ENCODE measurements at regions not wholly inside any gene's neighbourhood (a gene's known extent, or its start where the extent isn't known, plus 50 kb on each side); places are given as distances from the start of the nearest gene placed in this dataset.

DNA sequence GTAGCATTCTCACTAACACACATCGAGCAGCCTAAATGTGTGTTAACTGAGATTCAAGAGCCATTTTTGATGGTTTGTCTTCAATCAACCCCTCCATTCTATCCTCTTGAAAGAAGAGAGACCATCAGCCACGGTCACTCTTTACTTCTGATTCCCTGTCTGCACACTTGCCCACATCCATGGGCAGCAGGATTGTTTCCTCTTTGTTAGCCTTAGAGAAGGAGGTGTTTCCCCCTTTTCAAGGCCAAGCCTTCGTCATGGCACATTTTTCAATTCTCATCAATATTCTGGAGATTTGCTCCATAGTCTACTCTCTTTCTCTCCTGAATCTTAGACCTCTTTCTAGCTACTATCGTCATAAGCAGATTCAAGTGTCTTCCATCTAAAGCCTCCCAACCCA is 522.4 kb upstream of the NAALADL2 start:
- H3K27ac ChIP-seq: peak overlapping the region; percentile 39; the same call in 1 of the 2 replicates
- H3K9ac ChIP-seq (ENCODE audit: insufficient read length): no peak overlapping the region
- TF ChIP-seq POLR2AphosphoS5 (IDR thresholded peaks at IDR 0.05; ENCODE audit: borderline replicate concordance, low read depth, low read length) (no peak), FOXP2 (optimal IDR thresholded peaks at IDR 0.05; ENCODE audit: control extremely low read depth, extremely low read length, insufficient read depth) (no peak), EZH2 (IDR thresholded peaks at IDR 0.05) (no peak)
- H3K4me3 ChIP-seq: no peak overlapping the region
- H3K9me3 ChIP-seq (ENCODE audit: low read depth, low read length): no peaks in the 10 kb centered on the region
- no peak for DNase-seq (ENCODE audit: low read depth, low spot score)
- H3K36me3 ChIP-seq (ENCODE audit: insufficient read depth, low read length): no peaks in the 10 kb centered on the region

DNA sequence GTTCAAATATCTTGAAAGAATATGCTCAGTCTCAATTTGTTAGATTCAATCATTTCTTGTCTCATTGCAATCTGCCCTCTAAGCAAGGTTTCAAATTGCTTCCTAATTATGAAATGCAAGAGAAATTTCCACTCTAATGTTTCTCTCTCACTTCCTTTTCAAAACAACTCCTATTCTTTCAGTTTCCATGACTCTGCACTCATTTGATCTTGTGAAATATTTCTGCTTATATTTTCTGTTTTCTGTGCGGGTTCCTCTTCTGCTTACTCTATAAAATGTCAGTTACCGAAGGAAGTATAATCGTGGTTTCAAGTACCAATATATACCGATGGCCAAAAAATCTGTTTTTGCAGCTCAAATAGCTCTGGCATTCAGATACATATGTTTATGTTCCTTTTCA is 521.9 kb upstream of the NAALADL2 start:
- TF ChIP-seq EZH2 (IDR thresholded peaks at IDR 0.05): no peak
- TF ChIP-seq FOXP2 (optimal IDR thresholded peaks at IDR 0.05; ENCODE audit: control extremely low read depth, extremely low read length, insufficient read depth): no peak
- TF ChIP-seq POLR2AphosphoS5 (IDR thresholded peaks at IDR 0.05; ENCODE audit: borderline replicate concordance, low read depth, low read length): no peak; the same call in 1 of the 2 replicates
- DNase-seq (ENCODE audit: low read depth, low spot score): no peak
- no peaks in the 10 kb centered on the region for H3K9me3 ChIP-seq (ENCODE audit: low read depth, low read length)
- H3K9ac ChIP-seq (ENCODE audit: insufficient read length): no peak overlapping the region
- H3K36me3 ChIP-seq (ENCODE audit: insufficient read depth, low read length): no peaks in the 10 kb centered on the region
- H3K4me3 ChIP-seq: peak overlapping the region; percentile 29
- peak overlapping the region; percentile 39; the same call in 1 of the 2 replicates for H3K27ac ChIP-seq

DNA sequence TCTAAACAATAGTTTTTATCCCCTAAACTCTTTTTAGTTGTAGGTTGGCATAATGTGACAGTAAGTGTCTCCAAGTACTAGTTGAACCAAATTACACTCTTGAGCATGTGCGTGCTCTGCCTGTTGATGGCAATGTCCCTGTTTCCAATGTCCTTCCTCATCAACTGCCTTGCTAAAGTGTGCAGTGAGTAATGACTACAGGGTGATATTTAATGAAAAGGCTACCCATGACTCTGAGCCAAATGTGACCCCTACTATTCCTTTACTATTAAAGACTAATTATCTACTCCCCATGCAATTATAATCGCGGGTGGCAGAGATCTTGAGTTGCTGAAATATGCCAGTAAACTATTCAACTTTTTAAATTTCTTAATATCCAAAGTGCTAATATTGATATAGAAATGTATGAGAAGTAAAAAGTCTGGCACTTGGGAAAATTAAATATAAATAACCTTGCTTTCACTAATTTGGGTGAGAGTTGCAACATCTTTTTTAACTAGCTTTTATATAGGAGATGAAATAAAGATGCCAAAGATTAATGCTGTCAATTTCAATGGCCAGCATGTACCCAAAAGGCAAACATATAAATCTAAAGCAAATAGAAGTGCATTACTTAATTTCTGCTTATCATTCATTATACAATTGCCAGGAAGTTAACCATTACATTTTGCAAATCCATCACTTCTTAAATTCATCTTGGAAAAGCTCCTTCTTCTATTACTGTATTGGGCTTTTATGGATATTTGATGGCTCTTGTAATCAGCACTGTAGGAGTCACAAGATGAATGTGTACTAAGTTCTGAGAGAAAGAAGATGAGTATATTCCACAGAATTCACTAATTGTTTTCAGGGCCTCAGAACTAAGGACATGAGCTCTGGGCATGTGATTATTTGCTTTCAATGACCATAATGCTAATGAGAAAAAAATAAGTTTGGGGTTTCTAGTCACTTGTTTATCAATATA is 518.2 kb upstream of the NAALADL2 start:
- Histone ChIP-seq H3K4me3 (no peak overlapping the region), H3K36me3 (ENCODE audit: insufficient read depth, low read length) (no peaks in the 10 kb centered on the region), H3K9ac (ENCODE audit: insufficient read length) (no peak overlapping the region), H3K27ac (no peak overlapping the region), H3K9me3 (ENCODE audit: low read depth, low read length) (no peaks in the 10 kb centered on the region)
- no peak; the same call in 1 of the 2 replicates for TF ChIP-seq POLR2AphosphoS5 (IDR thresholded peaks at IDR 0.05; ENCODE audit: borderline replicate concordance, low read depth, low read length)
- TF ChIP-seq EZH2 (IDR thresholded peaks at IDR 0.05): no peak
- no peak for TF ChIP-seq FOXP2 (optimal IDR thresholded peaks at IDR 0.05; ENCODE audit: control extremely low read depth, extremely low read length, insufficient read depth)
- no peak for DNase-seq (ENCODE audit: low read depth, low spot score)

DNA sequence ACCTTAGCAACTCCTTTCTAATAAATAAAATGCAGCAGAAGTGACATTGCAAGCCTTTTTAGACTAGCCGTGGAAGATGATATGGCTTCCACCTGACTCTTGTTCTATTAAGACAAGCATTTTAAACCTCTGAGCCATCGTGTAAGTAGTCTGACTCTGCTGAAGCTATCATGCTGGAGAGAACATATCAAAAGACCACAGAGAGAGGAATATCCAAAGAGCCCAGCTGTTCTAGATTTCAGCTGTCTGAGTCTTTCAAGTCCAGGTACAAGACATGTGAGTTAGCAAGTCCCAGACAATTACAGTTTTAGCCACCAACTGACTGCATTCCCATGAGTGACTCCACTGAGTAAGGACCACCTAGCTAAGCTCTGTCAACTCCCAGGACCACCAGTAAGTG is 517.0 kb upstream of the NAALADL2 start:
- Histone ChIP-seq H3K27ac (no peak overlapping the region), H3K36me3 (ENCODE audit: insufficient read depth, low read length) (no peaks in the 10 kb centered on the region), H3K9me3 (ENCODE audit: low read depth, low read length) (no peaks in the 10 kb centered on the region), H3K9ac (ENCODE audit: insufficient read length) (no peak overlapping the region), H3K4me3 (no peak overlapping the region)
- no peak for DNase-seq (ENCODE audit: low read depth, low spot score)
- no peak for TF ChIP-seq EZH2 (IDR thresholded peaks at IDR 0.05)
- TF ChIP-seq POLR2AphosphoS5 (IDR thresholded peaks at IDR 0.05; ENCODE audit: borderline replicate concordance, low read depth, low read length): no peak
- TF ChIP-seq FOXP2 (optimal IDR thresholded peaks at IDR 0.05; ENCODE audit: control extremely low read depth, extremely low read length, insufficient read depth): no peak

DNA sequence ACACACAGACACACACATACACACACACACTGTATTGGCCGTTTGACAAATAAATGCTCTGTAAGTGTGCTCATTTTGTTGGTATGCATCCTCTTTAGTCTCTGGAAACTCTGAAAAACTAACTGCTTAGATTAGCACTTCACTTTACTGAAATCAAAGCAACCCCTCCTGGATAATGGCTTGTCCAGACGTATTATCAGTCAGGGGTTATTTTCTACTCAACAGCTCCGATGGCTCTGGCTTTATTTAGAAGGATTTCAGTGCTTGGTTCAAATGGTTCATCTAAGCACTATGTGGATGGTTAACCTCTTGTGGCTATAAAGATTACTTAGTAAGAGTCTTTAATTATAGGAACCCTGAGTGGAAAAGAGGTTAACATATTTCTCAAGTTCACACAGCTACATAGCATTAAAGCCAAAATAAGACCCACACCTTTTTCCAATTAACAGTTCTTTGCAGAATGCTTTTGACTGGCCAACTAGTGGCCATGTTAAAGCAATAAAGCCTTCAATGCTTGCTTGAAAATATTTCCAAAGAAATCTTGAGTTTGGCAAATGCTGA is 516.1 kb upstream of the NAALADL2 start:
- Histone ChIP-seq H3K36me3 (ENCODE audit: insufficient read depth, low read length) (no peaks in the 10 kb centered on the region), H3K9ac (ENCODE audit: insufficient read length) (no peak overlapping the region), H3K4me3 (no peak overlapping the region), H3K27ac (no peak overlapping the region), H3K9me3 (ENCODE audit: low read depth, low read length) (no peaks in the 10 kb centered on the region)
- no peak for TF ChIP-seq POLR2AphosphoS5 (IDR thresholded peaks at IDR 0.05; ENCODE audit: borderline replicate concordance, low read depth, low read length)
- TF ChIP-seq FOXP2 (optimal IDR thresholded peaks at IDR 0.05; ENCODE audit: control extremely low read depth, extremely low read length, insufficient read depth): no peak
- no peak for TF ChIP-seq EZH2 (IDR thresholded peaks at IDR 0.05)
- DNase-seq (ENCODE audit: low read depth, low spot score): no peak

DNA sequence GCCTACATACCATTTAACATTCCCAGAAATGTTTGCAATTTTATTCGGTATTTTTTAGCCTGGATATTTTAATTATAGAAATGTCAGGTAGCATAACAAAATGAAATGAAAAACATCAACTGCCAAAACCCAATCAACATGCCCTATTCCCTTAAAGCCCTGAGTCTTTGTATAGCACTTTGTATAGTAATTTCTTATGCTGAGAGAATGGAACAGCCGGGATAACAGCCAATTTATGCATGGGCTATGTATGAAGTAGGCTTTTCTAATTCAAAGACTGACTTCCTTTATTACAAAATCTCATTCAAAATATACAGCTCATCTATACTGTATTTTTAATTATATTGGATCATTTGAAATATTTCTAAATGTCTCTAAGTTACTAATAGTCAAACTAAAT is 513.0 kb upstream of the NAALADL2 start:
- H3K9ac ChIP-seq (ENCODE audit: insufficient read length): no peak overlapping the region
- DNase-seq (ENCODE audit: low read depth, low spot score): no peak
- H3K36me3 ChIP-seq (ENCODE audit: insufficient read depth, low read length): no peaks in the 10 kb centered on the region

DNA sequence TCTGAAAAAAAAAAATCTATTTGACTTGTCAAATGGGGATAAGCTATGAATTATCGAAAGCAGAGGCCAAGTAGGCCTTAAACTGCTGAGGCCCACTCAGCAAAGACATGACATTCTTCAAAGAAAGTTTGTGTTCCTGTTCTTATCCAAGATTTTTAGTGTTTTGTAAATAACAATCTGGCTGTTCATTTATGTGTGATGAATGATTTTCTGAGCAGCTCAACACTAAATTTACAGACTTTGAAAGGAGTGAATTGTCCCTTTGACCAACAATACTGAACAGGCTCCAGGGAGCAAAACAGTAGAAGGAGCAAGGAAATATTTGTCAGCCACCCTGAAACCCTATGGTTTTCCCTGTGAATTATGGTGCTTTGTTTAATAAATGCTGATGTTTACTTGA is 512.6 kb upstream of the NAALADL2 start:
- no peak for TF ChIP-seq POLR2AphosphoS5 (IDR thresholded peaks at IDR 0.05; ENCODE audit: borderline replicate concordance, low read depth, low read length)
- TF ChIP-seq FOXP2 (optimal IDR thresholded peaks at IDR 0.05; ENCODE audit: control extremely low read depth, extremely low read length, insufficient read depth): no peak
- no peak for TF ChIP-seq EZH2 (IDR thresholded peaks at IDR 0.05)
- no peak overlapping the region for H3K4me3 ChIP-seq
- no peaks in the 10 kb centered on the region; the same call in 1 of the 2 replicates for H3K9me3 ChIP-seq (ENCODE audit: low read depth, low read length)
- DNase-seq (ENCODE audit: low read depth, low spot score): no peak
- no peak overlapping the region for H3K27ac ChIP-seq
- H3K9ac ChIP-seq (ENCODE audit: insufficient read length): no peak overlapping the region
- no peaks in the 10 kb centered on the region for H3K36me3 ChIP-seq (ENCODE audit: insufficient read depth, low read length)

More for the DNA sequence above, 513.0 kb upstream of the NAALADL2 start:
- no peak overlapping the region for H3K4me3 ChIP-seq
- TF ChIP-seq EZH2 (IDR thresholded peaks at IDR 0.05): no peak
- TF ChIP-seq POLR2AphosphoS5 (IDR thresholded peaks at IDR 0.05; ENCODE audit: borderline replicate concordance, low read depth, low read length): no peak
- no peak for TF ChIP-seq FOXP2 (optimal IDR thresholded peaks at IDR 0.05; ENCODE audit: control extremely low read depth, extremely low read length, insufficient read depth)
- H3K9me3 ChIP-seq (ENCODE audit: low read depth, low read length): no peaks in the 10 kb centered on the region; the same call in 1 of the 2 replicates
- no peak overlapping the region for H3K27ac ChIP-seq

DNA sequence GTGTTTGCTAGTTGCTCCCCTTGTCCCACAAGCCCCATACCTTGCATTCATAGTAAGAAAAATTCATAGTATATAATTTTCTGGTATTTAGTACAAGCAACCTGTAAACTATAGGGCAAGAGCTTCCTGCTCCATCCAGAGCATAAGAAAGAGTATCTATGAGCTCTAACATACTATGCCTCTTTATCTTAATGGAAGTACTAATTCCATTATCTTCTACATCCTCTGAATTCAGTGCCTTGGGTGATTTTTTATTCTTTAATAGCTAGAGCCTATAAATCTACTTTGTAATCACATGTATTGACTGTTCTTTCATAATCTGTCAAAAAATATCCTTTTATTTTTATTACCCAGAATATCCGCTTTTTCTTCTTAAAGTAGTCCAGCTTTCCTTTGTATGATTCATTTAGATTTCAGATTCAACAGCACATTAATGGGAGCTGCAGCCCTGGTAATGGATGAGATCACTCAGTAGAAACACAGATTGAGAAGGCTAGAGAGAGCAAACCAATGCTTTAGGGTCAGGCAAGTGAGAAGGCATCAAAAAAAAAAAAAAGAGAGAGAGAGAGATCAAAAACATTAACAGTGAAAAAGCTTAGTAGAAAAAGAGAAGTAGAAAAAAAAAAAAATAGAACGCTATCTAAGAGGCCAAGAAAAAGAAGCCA is 511.5 kb upstream of the NAALADL2 start:
- TF ChIP-seq FOXP2 (optimal IDR thresholded peaks at IDR 0.05; ENCODE audit: control extremely low read depth, extremely low read length, insufficient read depth): no peak
- no peak for TF ChIP-seq EZH2 (IDR thresholded peaks at IDR 0.05)
- TF ChIP-seq POLR2AphosphoS5 (IDR thresholded peaks at IDR 0.05; ENCODE audit: borderline replicate concordance, low read depth, low read length): no peak
- H3K36me3 ChIP-seq (ENCODE audit: insufficient read depth, low read length): no peaks in the 10 kb centered on the region
- no peak overlapping the region for H3K27ac ChIP-seq
- no peak overlapping the region for H3K9ac ChIP-seq (ENCODE audit: insufficient read length)
- no peaks in the 10 kb centered on the region; the same call in 1 of the 2 replicates for H3K9me3 ChIP-seq (ENCODE audit: low read depth, low read length)
- H3K4me3 ChIP-seq: no peak overlapping the region
- no peak for DNase-seq (ENCODE audit: low read depth, low spot score)

Measured in SK-N-MC (cell line).